NCI-H510A (cell line): ENCODE measurements at regions not wholly inside any gene's neighbourhood (a gene's known extent, or its start where the extent isn't known, plus 50 kb on each side); places are given as distances from the start of the nearest gene placed in this dataset.
"Not testable (repeated sequence)": the region's sequence is repeated elsewhere in the genome, so short reads cannot be mapped to it uniquely, and the experiment has no call there.

Experiments
- DNase-seq: peaks from one replicate; lab custom pipeline; 2025; lab: John Stamatoyannopoulos, UW

GRCh38 chr21:20110368-20110767 is 887.8 kb upstream of the NCAM2 start:
- DNase-seq, result no peak

DNA sequence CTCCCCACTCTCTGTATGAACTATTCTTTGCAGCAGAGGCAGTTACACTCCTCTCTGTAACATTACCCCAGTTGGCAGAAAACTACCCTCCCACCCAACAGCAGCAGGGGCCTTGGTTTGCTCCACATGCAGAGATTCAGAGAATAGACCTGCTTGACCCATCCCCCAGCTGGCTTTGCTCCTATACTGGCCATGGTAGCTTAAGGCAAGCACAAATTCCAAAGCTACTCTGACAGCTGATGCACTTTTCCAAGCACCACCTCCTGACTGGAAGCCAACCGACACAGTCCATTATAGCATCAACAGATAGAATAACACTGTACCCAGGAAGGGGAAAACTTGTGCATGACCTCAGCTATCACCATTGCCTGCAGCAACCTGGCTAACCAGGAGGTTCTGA is 846.5 kb upstream of the NCAM2 start:
- DNase-seq, result no peak

GRCh38 chr21:20163167-20163566 is 835.0 kb upstream of the NCAM2 start:
- DNase-seq, result no peak

DNA sequence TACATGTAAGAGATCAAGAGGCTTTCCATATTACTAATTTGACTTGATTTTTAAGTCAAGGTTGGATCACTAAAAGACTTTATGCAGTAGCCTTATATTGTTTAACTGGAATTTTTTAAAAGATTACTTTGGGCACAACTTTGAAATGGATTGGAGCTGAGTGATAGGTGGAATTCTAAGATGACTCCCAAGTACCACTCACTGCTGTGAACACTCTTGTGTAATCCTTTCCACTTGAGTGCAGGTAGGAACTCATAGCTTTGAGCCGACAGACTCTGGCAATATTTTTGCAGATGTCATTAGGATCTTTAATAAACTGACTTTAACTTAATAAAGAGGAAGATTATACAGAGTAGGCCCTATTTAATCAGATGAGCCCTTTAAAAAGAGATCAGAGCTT is 831.1 kb upstream of the NCAM2 start:
- DNase-seq, result no peak

DNA sequence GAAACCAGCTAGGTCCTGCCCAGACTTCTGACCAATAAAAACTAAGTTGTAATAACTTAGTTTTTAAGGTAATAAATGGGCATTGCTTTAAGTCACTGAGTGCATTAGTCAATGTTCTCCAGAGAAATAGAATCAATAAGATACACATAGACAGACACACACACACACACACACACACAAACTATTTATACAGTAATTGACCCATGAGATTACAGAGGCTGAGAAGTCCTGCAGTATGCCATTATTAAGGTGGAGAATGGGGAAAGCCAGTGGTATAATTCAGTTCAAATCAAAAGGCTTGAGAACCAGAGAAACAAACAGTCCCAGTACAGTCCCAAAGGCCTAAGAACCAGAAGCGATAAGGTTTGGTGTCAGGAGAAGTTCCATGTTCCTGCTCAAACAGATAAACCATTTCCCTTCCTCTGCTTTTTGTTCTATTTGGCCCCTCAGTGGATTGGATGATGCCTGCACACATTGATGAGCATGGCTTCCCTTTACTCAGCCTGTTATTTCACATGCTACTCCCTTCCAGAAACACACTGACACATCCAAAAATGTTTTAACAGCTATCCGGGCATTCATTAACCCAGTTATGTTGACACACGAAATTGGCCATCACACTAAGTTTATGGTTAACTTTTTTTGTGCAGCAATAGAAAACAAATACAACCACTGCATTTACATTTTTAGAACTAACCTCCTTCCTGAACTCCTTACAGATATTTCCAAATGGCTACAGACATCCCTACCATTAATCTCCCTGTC is 828.2 kb upstream of the NCAM2 start:
- DNase-seq, result no peak

DNA sequence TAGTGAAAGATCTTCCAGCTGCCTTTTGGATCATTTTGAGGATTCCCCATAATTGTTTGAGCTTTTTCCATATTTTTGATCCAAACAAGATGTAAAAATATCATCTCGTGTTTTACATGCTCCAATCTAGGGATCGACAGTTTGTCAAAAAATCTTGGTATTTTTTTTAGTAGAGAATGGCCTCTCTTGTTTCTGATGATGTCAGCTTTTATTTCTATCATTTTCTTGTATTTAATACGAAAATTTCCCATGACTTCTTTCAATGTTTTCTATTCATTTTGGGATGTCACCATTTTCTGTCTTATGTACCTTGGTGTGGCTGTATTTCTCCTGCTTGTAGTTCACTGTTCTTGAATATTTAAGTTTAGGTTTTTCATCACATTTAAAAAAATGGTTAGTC is 812.0 kb upstream of the NCAM2 start:
- DNase-seq, result no peak

DNA sequence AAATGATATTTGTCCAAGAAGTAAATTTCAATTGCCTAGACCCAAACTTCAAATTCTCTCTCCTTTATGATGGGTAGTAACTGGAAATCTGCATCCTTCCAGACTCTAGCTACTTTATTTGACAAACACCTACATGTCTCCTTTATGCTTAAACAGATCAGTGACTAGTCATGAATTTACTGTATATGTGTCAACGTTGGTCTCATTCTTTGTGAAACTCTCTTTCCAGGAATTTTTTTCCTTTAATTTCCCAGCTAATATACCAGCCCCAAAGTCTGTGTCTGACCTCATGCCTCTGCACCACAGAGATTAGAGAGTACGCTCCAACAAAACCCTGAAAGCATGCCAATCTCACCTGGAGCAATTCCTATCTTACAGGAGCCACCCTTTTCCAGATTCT is 811.2 kb upstream of the NCAM2 start:
- DNase-seq, result no peak

GRCh38 chr21:20201323-20201722 is 796.9 kb upstream of the NCAM2 start:
- not testable (repeated sequence) for DNase-seq

DNA sequence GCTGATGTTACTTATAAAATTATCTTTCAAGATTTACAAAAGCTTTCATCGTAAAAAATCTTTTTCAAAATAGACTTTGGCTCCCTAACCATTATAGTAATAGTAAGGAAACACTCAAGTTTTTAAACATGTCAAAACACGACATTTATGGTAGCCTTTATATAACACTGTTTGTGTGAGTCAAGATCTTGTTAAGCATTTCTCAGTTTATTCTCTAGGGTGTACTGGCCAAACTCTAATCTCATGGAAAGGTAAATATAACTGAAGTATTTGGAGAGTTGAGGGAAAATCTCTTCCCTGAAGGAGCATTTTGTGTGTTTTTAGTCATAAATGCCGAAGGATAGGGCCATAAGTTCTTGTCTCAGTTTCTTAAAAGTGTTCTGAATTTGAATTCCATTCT is 790.9 kb upstream of the NCAM2 start:
- DNase-seq, result no peak

- DNase-seq, result no peak
Measured at GRCh38 chr21:20215959-20216358, 782.2 kb upstream of the NCAM2 start.

- DNase-seq, result no peak
Measured at GRCh38 chr21:20220586-20220985, 777.6 kb upstream of the NCAM2 start.

GRCh38 chr21:20221981-20222380 is 776.2 kb upstream of the NCAM2 start:
- not testable (repeated sequence) for DNase-seq

DNA sequence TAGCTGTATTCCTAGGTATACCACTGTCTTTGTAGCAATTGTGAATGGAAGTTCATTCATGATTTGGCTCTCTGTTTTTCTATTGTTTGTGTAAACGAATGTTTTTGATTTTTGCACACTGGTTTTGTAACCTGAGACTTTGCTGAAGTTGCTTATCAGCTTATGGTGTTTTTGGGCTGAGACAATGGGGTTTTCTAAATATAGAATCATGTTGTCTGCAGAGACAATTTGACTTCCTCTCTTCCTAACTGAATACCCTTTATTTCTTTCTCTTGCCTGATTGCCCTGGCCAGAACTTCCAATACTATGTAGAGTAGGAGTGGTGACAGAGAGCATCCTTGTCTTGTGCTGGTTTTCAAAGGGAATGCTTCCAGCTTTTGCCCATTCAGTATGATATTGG is 761.6 kb upstream of the NCAM2 start:
- DNase-seq, result not testable (repeated sequence)

DNA sequence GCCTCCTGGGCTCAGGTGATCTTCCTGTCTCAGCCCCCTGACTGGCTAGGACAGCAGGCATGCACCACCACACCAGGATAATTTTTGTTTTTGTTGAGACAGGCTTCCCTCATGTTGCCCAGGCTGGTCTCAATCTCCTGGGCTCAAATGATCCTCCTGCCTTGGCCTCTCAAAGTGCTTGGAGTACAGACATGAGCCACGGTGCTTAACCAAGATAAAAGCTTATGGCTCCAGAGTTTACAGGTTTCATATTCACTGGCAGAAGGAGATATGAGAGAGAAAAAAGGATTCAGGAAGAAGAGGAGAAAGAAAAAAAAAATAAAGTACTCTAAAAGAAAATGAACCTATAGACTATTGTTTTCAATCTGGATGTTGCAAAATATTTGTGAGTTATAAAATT is 748.8 kb upstream of the NCAM2 start:
- no peak for DNase-seq

DNA sequence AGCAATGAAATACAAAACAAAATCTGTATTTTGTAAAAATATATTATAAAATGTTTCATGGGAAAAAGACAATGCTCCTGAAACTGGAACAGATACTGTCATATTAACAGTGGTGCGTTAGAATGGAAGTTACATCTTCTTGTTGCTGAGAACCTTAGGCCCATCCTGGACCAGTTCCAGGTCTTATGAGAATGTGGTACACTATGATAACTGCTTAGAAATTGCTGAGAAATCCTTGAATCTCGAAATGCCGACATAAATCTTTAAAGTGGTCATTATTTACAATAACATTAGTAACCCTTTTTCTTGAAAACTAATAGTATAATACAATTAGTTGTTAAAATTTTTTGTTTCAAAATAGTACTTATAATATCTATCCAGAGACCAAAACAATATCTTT is 747.9 kb upstream of the NCAM2 start:
- no peak for DNase-seq

GRCh38 chr21:20253261-20253660 is 744.9 kb upstream of the NCAM2 start:
- no peak for DNase-seq

GRCh38 chr21:20254964-20255363 is 743.2 kb upstream of the NCAM2 start:
- no peak for DNase-seq

GRCh38 chr21:20257052-20257740 is 741.0 kb upstream of the NCAM2 start:
- no peak for DNase-seq

GRCh38 chr21:20258542-20258941 is 739.7 kb upstream of the NCAM2 start:
- no peak for DNase-seq

DNA sequence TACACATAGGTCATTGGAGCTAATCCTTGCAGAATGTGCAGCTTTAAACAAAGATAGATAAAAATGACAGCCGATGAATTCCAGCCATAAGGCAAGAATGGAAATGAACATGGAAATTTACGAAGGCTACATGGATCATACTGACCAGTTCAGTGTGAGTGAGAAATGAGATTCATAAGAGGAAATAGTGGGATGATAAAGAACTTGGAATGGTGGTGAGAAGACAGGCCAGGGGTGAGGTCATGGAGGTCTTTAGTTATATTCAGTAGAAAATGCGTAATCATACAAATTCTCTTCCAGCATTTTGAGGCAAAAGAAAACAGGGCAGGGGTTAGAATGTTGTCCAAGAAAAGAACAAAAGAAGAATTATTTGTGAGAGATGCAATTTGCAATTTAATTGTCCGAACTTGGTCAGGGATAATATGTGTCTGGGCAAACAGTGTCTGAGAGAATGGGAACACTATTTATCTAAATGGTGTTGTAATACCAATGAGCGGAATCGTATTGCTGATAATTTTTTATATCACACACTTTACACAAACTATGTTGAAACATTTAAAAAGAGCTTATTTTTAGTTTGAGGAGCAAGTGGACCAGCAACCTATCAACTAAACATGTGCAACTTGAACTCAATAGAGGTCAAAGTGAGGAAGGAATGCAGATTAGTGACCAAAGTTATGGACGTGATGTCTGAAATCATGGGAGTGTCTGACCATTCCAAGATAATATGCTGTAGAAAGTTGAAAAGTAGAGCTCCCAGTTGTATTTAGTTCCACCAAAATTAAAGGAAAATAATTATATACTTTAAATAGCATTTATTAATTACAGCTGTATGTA is 739.0 kb upstream of the NCAM2 start:
- DNase-seq, result no peak

- DNase-seq, result no peak
Measured at GRCh38 chr21:20260124-20260523, 738.1 kb upstream of the NCAM2 start.

GRCh38 chr21:20261364-20261763 is 736.8 kb upstream of the NCAM2 start:
- DNase-seq, result no peak
